GM21529 (cell line): ENCODE measurements at regions not wholly inside any gene's neighbourhood (a gene's known extent, or its start where the extent isn't known, plus 50 kb on each side); places are given as distances from the start of the nearest gene placed in this dataset.

Experiments
- ATAC-seq: cut with Tn5 transposase; IDR thresholded peaks from one replicate; pipeline ENCODE4 v1.9.1; 2021; ENCODE audit not compliant: unreplicated experiment

DNA sequence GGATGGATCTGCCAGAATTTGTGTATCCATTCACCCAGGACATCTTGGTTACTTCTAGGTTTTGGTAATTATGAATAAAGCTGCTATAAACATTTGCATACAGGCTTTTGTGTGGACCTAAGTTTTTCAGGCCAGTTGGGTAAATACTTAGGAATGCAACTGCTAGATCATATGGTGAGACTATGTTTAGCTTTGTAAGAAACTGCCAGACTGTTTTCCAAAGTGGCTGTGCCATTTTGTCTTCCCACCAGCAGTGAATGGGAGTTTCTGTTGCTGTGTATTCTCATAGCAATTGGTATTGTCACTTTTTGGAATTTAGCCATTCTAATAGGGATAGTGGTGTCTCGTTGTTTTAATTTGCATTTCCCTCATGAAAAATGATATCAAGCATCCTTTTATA lies 133.0 kb downstream of the KIF26A start:
- no peak for ATAC-seq

DNA sequence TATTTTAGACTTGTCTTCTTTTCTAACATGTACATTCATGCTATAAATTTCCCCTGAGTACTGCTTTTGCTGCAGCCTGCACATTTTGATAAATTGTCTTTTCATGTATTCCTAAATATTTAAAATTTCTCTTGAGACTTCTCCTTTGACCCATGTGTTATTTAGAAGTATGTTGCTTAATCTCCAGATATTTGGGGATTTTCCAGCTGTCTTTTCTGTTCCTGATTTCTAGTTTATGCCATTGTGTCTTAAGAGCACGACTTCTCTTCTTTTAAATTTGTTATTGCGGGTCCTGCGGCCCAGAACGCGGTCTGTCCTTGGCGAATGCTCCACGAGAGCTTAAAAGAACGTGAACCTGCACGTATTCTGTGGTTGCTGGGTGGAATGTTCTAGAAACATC lies 136.4 kb downstream of the KIF26A start:
- ATAC-seq = no peak

- ATAC-seq = no peak
Measured at GRCh38 chr14:104277416-104278213, 139.2 kb downstream of the KIF26A start.

GRCh38 chr14:104278214-104278534 lies 139.8 kb downstream of the KIF26A start:
- ATAC-seq = no peak

DNA sequence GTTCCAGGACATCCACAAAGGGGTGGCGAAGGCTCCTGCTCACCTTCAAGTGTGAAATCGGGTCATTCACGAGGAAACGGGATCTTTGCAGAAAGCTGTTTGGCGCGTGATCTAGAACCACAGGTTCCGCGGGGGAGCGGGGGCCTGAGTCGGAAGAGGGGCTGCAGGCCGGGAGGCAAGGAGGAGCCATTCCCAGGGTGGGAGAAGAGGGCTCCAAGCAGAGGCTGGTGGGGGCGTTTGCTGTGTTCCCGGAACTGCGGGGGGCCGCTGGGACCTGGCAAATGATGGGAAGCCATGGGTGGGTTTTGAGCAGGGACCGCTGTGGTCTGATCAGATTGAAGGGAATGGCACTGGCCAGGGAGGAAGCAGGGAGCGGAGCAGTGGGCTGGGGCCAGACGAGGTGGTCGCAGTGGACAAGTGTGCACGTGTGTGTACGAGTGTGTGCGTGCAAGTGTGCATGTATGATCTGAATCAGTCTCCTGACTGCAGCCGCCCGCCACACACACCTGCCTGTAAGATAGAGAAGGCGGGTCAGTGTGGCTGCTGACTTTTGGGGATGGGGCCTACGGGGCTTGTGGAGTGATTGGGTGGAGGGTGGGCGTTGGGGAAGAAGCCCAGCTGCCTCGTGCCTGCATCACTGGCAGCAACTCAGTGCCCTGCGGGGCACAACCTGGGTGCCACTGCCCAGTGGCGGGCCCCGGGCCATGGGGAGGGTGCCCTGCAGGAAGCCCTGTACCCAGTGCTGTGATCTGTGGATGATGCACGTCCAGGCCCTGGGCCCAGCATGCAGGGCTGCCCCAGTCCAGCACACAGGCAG lies 141.9 kb downstream of the KIF26A start:
- no peak for ATAC-seq

GRCh38 chr14:104280902-104281767 lies 142.7 kb downstream of the KIF26A start:
- ATAC-seq = no peak

DNA sequence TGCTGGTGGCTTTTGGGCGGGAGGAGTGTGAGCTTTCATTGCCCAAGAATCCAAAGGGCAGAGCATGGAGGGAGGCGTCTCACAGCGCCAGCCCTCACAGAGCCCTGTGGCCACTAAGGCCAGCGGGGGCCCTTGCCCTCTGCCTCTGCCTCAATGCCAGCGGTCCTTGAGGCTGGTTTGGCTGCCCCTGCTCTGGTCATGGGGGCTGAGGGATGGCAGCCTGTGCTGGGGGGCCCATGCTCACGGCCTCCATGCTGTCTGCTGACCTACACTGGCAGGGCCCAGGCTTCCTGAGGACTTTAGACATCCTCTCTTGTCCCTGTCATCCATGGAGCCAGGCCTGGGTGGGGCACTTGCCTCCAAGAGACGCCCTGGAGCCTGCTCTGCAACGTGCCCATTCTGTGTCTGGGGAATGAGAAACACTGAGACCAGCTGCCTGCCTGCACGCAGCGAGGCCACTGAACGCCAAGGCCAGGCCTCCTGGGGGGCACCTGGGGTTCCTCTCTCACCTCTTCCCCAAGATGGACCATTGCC lies 143.4 kb downstream of the KIF26A start:
- no peak for ATAC-seq

- no peak for ATAC-seq
Measured at GRCh38 chr14:104282332-104283196, 144.2 kb downstream of the KIF26A start.

DNA sequence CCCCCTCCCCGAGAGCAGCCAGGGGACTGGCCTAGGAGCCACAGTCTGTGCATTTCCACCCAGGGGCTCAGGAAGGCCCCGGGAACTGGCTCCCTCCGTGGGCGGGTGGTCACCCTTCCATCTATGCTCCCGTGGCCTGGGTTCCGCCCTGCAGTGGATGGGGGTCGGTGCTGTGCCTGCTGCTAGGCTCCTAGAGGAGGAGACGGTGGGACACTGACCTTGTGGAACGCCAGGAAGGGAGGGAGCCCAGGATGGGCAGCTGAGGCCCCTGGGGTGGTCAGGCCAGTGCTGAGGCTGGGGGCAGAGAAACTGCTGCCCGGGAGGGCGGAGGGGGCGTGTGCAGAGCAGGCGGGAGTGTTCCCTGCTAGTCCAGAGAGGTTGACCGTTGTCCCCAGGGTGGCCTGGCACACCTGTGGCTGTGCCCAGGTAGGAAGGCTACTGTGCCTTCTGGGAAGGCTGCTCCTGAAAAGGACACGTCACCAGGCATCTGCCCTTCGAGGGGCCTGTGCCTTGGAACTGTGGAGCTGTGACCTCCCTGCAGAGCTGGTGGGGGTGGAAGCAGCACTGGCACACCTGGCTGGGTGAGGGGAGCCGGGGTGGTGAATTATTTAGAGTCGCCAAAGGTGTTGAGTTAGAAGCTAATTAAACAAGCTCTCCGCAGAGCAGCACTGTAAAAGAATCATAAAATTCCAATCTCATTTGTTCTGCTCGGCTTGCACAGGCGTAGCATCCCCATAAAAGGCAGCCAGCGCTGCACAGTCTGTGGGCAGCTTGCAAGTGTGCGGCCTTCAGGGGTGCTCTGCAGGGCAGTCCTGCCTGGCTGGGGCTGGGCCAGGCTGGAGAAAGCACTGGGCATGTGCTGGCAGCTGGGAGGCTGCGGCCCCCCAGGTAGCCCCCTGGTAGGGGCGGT lies 145.1 kb downstream of the KIF26A start:
- no peak for ATAC-seq

DNA sequence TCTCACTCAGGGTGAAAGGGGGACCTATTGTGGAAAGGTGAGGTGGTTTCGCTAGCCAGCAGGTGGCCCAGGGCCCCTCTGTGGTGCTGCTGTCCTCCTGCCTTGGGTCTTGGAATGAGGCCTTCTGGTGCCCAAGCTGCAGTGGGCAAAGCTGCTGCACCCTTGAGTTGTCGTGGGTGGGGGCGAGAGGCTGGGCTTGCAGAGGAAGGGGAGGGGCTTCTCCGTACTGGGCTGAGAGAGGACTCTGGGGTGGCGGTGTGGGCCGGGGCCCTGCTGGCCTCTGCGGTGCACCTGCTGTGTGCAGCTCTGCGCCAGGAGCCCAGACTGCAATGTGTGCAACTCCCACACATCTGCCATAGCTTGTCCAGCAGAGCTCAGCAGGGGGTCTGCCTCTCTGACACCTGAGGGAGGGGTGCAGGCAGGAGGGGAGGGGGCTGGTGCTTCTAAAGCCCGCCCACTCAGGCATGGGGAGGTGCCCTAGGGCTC lies 145.8 kb downstream of the KIF26A start:
- no peak for ATAC-seq

DNA sequence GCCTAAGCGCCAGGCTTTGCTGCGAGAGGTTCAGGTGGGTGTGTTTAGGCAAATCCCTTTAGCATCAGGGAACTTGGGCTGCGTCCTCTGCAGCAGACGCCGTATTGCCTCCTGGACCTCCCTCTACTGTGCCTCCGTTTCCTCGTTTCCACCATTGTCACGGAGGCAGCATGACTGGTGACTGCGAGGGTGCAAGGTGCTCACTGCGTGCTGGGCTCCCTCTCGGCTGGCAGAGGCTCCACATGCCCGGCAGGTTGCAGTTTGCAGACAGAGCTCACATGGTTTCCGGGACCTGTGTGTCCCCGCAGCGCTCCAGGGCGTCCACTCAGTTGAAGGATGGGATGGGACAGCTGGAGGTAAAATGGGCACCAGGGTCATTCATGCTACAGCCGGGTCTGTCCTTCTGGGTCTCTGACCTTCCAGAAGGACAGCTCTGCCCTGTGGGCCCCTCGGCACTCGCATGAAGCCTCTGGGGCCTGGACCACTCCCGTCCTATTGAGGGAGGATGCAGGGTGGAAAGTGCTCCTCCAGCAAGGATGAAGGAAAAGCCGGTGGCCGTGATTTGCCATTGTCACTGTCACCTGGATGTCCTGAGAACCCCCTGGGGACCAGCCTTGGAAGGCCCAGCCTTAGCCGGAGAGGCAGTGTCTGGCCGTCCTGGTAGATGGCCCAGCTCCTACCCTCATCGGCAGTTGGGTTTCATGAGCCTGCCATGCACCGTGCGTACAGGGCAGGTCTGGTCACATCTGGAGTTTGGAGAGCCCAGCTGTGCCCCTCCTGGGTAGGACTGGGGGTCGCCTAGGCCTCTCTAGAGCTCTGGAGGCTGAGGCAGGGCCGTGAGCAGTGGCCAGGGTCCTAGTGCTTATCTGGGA lies 146.5 kb downstream of the KIF26A start:
- no peak for ATAC-seq

DNA sequence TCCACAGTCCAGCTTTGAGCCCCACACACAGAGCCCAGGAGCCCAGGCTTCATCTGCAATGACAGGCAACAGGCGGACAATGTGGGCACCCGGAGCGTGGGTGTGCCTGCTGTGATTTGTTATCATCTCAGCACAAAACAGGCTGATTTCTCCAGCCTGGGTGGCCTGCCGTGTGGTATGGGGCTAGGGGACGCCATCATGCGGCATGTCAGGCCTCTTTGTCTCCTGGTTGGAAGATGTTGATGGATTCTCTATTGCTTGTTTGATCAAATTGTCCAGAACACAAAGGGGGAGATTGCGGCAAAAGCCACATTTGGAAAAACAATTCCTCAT lies 147.1 kb downstream of the KIF26A start:
- no peak for ATAC-seq

DNA sequence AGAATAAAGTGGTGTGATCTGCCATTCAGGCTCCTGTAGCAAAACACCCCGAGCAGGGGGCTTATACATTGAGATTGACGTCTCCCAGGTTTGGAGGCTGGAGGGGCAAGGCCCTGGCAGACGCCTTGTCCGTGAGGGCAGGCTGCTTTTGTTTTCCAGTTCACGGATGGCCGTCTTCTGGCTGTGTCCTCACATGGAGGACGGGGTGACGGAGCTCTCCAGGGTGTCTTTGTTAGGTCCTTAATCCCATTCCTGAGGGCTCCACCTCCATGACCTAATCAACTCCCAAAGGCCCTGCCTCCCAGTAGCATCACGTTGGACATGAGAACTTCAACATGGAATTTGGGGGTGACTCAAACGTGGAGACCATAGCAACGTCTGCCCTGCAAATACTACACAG lies 147.7 kb downstream of the KIF26A start:
- no peak for ATAC-seq

- no peak for ATAC-seq
Measured at GRCh38 chr14:104286496-104286895, 148.1 kb downstream of the KIF26A start.

DNA sequence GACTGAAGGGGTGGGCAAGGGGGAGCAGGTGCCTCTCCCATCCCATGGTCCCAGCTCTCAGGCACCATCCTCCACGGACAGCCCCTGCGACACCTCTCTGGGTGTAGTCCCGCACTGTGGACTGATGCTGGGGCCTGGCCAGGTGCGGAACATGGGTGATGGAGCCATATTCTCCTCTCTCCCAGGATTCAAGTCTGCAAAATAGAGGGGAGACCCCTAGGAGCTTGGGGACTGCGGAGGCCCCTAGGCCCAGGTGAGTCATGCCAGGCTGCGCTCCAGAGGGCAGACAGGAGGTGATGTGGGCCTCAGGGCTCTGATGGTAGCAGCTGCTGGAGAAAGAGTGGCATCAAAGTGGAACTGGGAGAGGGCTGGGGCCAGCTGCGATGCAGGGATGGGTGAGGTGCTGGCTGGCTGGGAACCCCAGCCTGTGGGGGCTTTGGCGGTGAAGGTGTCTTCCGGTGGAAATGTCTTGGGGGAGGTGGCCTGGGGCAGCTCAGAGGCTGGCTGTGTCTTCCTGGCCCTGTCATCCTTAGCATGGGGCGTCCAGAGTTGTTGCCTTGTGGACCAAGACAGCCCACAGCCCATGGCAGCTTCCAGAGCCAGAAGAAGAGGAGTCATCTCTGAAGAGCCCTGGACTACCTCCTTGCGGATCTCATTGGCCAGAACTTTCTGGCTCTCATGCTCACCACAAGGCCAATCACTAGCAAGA lies 149.1 kb downstream of the KIF26A start:
- ATAC-seq = no peak

DNA sequence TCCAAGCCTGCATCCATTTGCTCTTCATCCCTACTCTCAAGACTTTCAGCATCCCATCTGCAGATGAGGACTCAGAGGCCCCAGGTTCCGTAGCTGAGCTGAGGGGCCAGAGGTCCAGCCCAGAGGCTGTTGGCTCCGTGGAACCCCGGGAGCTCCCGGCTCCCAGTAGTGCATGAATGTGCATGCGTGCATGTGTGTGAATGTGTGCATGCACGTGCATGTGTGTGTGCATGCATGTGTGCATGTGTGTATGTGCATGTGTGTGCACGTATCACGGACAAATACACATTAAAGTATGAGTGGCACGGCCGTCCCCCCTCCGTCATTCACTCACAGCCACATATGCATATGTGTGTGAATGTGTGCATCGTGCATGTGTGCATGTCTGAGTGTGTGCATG lies 149.9 kb downstream of the KIF26A start:
- no peak for ATAC-seq

GRCh38 chr14:104289507-104289906 lies 151.1 kb downstream of the KIF26A start:
- ATAC-seq = no peak
